GM18951 (cell line): ENCODE measurements at regions not wholly inside any gene's neighbourhood (a gene's known extent, or its start where the extent isn't known, plus 50 kb on each side); places are given as distances from the start of the nearest gene placed in this dataset.
"Not testable (repeated sequence)": the region's sequence is repeated elsewhere in the genome, so short reads cannot be mapped to it uniquely, and the experiment has no call there.

ENCODE experiments used
- POLR2A ChIP-seq: IDR thresholded peaks from 4 replicates; pipeline ENCODE4 v1.6.1; 2011; ENCODE audit warnings: mild to moderate bottlenecking; ENCODE audit not compliant: insufficient read length, insufficient read depth; ENCODE audit errors: extremely low read depth
- in situ Hi-C: fragments of 300-500 bp; cut with MboI; formaldehyde crosslinking; loops from one replicate; pipeline ENCODE4 v1.12.0; 2022; ENCODE audit warnings: low sequenced_read_pairs, mixed read lengths, inconsistent platforms; ENCODE audit not compliant: unreplicated experiment

DNA sequence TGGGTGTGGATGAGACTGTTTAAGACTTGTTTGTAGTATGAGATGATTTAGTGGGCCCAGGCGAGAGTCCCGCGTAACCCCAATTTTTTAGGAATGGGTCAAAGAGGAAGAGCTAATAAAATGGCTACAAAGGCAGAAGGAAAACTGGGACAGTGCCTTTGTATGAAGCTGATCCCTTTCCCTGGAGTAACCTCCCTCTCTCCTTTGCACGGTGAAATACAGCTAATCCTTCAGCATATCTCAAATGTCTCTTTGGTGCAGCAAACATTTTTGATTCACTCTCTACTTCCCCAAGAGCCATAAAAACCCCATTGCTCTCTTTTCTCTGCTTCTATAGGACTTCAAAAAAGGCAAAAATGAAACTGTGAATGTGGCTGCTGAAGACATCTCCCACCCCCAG lies 473.8 kb downstream of the KLF5 start:
- in situ Hi-C loops = no loop called here
- no peak for TF ChIP-seq POLR2A

GRCh38 chr13:73531014-73531413 lies 472.2 kb downstream of the KLF5 start:
- in situ Hi-C loops = no loop called here
- TF ChIP-seq POLR2A = no peak

- no peak for TF ChIP-seq POLR2A
- in situ Hi-C loops = no loop called here
These were observed 464.1 kb downstream of the KLF5 start for GRCh38 chr13:73522937-73523336.

GRCh38 chr13:73521985-73522524 lies 463.2 kb downstream of the KLF5 start:
- in situ Hi-C loops = no loop called here
- no peak for TF ChIP-seq POLR2A

DNA sequence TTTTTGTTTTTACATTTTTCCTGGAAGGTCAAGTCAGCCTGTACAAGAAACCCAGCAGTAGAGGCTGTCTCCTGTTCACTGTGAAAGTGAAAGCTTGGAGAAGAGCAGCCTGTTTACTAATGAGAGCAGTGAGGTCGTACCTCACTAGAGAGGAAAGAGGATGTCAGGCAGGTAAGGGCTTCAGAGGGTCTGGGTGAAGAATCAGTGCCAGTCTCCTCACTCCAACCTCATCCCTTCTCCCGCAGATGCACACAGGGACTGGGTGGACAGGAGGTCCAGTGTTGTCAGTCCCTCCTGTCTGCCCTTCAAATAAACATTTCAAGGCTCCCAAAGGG lies 462.5 kb downstream of the KLF5 start:
- in situ Hi-C loops = no loop called here

DNA sequence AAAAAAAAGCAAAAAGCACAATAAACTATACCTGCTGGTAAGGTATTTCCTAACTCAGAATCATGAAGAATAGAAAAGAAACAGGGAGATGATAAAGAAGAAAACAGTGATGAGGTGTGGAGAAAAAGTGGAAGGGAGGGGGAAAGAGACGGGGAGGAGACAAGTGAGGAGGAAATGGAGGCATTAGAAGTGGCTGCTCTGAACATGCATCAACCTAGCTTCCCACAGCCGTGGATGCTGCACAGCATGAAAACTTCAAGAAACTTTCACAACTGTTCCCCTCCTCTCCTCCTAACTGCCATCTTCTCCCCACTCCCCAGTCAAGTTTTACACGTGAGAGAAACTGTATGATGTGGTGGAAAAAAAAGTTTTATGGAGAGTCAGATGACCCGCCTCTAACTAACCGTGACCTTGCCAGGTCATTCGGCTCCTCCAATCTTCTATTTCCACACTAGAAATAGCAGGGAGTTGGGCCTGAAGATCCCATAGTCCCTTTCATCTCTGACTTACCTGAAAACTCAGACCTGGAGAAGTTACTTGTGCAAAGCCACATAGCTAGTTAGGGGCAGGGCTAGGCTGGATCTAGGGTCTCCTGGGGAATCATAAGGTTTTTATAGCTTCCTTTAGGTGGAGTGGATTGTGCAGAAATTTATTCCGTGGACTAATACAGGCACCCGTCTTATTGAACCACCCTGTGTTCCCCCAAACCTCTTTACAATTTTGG lies 461.9 kb downstream of the KLF5 start:
- in situ Hi-C loops = no loop called here
- TF ChIP-seq POLR2A = no peak

More for the DNA sequence above, 462.5 kb downstream of the KLF5 start:
- TF ChIP-seq POLR2A = no peak

DNA sequence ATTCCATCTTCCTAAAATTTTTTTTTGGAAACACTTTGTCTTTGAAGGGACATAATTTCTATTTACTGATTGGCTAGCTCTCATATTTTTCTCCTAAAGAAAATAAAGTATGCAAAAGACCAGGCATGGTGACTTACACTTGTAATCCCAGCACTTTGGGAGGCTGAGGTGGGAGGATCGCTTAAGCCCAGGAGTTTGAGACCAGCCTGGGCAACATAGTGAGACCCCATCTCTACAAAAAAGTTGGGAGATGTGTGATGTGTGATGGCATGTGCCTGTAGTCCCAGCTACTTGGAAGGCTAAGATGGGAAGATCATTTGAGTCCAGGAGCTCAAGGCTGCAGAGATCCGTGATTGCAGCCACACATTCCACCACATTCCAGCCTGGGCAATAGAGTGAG lies 461.3 kb downstream of the KLF5 start:
- in situ Hi-C loops = not testable (repeated sequence)

GRCh38 chr13:73519396-73520116 lies 460.8 kb downstream of the KLF5 start:
- TF ChIP-seq POLR2A = no peak
- in situ Hi-C loops = no loop called here

DNA sequence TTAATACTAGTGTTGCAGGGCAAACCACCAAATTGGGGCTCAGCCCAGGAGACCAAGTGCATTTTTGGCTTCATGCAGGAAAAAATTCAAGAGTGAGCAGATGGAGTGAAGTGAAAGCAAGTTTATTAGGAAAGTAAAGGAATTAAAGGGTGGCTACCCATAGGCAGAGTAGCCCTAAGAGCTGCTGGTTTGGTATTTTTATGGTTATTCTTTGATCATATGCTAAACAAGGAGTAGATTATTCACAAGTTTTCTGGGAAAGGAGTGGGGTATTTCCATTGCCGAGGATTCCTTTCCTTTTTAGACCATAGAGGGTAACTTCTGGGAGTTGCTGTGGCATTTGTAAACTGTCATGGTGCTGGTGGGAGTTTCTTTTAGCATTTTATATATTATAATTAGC lies 459.0 kb downstream of the KLF5 start:
- in situ Hi-C loops = no loop called here
- no peak for TF ChIP-seq POLR2A

GRCh38 chr13:73516731-73517130 lies 457.9 kb downstream of the KLF5 start:
- in situ Hi-C loops = no loop called here
- no peak for TF ChIP-seq POLR2A

GRCh38 chr13:73514208-73514607 lies 455.4 kb downstream of the KLF5 start:
- in situ Hi-C loops = no loop called here

GRCh38 chr13:73513751-73514150 lies 454.9 kb downstream of the KLF5 start:
- in situ Hi-C loops = no loop called here
- TF ChIP-seq POLR2A = no peak

More at GRCh38 chr13:73514208-73514607, 455.4 kb downstream of the KLF5 start:
- no peak for TF ChIP-seq POLR2A

DNA sequence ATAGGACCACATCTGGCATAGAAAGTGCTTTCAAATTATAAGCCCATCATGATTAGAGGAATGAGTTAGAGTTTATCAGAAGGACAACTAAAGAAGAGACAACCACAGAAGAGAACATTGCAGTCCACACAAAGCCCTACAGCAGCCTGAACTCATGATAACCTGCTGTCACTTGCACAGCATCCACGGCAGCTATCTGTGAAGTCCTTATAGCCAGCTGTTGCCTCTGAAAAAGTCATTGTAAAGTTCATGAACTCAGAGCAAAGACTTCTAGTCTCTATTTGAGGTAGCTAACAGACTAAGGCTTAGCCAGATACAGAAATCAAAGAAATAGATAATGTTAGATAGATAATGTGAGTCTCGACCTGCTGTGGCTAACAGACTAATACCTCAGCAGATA lies 450.0 kb downstream of the KLF5 start:
- TF ChIP-seq POLR2A = no peak

DNA sequence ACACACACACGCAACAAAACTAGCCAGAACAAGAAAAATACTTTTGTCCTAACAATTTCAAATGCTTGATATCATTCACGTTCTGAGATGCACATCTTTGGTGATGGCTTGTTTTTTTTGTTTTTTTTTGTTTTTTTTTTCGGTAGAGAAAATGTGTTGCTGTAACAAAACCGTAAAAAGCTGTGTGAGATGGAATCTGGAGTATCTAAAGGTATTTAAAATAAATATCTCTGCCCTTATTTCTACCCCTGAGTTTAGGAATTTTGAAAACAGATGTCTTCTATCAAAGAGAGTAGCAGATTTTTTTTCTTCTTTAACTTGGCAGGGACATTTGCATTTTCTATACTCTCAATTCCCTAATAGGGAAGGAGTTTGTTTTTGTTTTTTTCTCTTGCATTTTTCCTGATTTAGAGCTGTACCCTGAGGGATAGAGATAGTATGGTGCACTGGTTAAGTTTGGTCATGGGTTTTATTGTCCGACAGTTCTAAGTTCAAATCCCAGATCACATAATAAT lies 446.6 kb downstream of the KLF5 start:
- in situ Hi-C loops = no loop called here
- no peak for TF ChIP-seq POLR2A

More for the DNA sequence above, 450.0 kb downstream of the KLF5 start:
- in situ Hi-C loops = no loop called here
